Esophagus squamous epithelium (tissue), 5 donors: ENCODE measurements at regions not wholly inside any gene's neighbourhood (a gene's known extent, or its start where the extent isn't known, plus 50 kb on each side); places are given as distances from the start of the nearest gene placed in this dataset.

Experiments
- DNase-seq: peaks from one replicate; lab custom pipeline; 2025; lab: John Stamatoyannopoulos, UW
- H3K27ac ChIP-seq, 4 donors: fragments of 200-600 bp; sonication (generic); one replicate each; pipeline ENCODE4 v1.5.1; 2016 to 2019; ENCODE audit warnings: mild to moderate bottlenecking in 1 of 4
- H3K27me3 ChIP-seq, 4 donors: fragments of 200-600 bp; sonication (generic); 1 replicate in 3 of 4; 2 replicates in 1 of 4; pipeline versions ENCODE4 v1.5.1 to v1.6.0; 2017 to 2021; ENCODE audit warnings: antibody characterized with exemption in 1 of 4
- H3K36me3 ChIP-seq, 3 donors: fragments of 200-600 bp; sonication (generic); one replicate each; pipeline ENCODE4 v1.5.1; 2016 to 2019
- H3K4me1 ChIP-seq, 3 donors: fragments of 200-600 bp; sonication (generic); one replicate each; pipeline ENCODE4 v1.5.1; 2017 to 2019
- H3K4me3 ChIP-seq, 4 donors: fragments of 200-600 bp; sonication (generic); 1 replicate in 3 of 4; 2 replicates in 1 of 4; pipeline ENCODE4 v1.5.1; 2016 to 2019; ENCODE audit warnings: mild to moderate bottlenecking in 2 of 4, moderate library complexity in 1 of 4
- H3K9me3 ChIP-seq, 3 donors: fragments of 200-600 bp; sonication (generic); one replicate each; pipeline ENCODE4 v1.5.1; 2016 to 2019
- CTCF ChIP-seq, 6 experiments: fragments of 450-650 bp in 4 of 6; fragments of 200-600 bp in 2 of 6; sonication (generic) in 2 of 6; IDR thresholded peaks; one replicate each; pipeline ENCODE4 v1.5.1; 2016 to 2019; ENCODE audit warnings: antibody characterized with exemption in 6 of 6, mild to moderate bottlenecking in 4 of 6, moderate library complexity in 4 of 6
- POLR2A ChIP-seq, 4 donors: fragments of 450-650 bp; IDR thresholded peaks; one replicate each; pipeline ENCODE4 v1.6.1; 2017; ENCODE audit warnings: antibody characterized with exemption in 4 of 4, mild to moderate bottlenecking in 4 of 4, moderate library complexity in 3 of 4
- WGBS, 2 donors: methylation state at CpG; one replicate each; pipeline ENCODE4 v1.1.5; 2018; 5-methylcytosine and 5-hydroxymethylcytosine counted together
- intact Hi-C: fragments of 100-400 bp; cut with DNase I; formaldehyde crosslinking; loops from one replicate; pipeline ENCODE4 v1.15.0; 2022
- donor health status: DM: yes; HTN: yes; CAD: no.

- intact Hi-C loops: no loop called here
- no peaks in the 10 kb centered on the region for H3K36me3 ChIP-seq
- no peak overlapping the region for H3K4me3 ChIP-seq
- peaks cover 0 to 13% (median 9%) of the 10 kb centered on the region in 3 donors for H3K9me3 ChIP-seq
- H3K27me3 ChIP-seq: no peaks in the 10 kb centered on the region
- WGBS, 2 donors: 38 to 65% methylated on average over 2 of the region's 2 CpGs
- no peak overlapping the region for H3K27ac ChIP-seq
- DNase-seq: no peak
- TF ChIP-seq POLR2A (IDR thresholded peaks at IDR 0.05) (no peak), CTCF (IDR thresholded peaks at IDR 0.05) (no peak)
- H3K4me1 ChIP-seq: peaks cover 0 to 28% (median 17%) of the 10 kb centered on the region in 3 donors
Observed at GRCh38 chr1:238060061-238060460, 169.3 kb upstream of the ZP4 start.

- peaks cover 0 to 22% (median 0%) of the 10 kb centered on the region in 3 donors for H3K4me1 ChIP-seq
- WGBS, 2 donors: 40 to 61% methylated on average over 4 of the region's 4 CpGs
- DNase-seq: no peak
- H3K4me3 ChIP-seq: no peak overlapping the region
- no peaks in the 10 kb centered on the region for H3K36me3 ChIP-seq
- no peak for TF ChIP-seq CTCF (IDR thresholded peaks at IDR 0.05)
- no peak for TF ChIP-seq POLR2A (IDR thresholded peaks at IDR 0.05)
- intact Hi-C loops: no loop called here
- H3K27ac ChIP-seq: peak overlapping the region; percentile 21 to 64 (median 42)
- H3K9me3 ChIP-seq: peaks cover 0 to 3% (median 2%) of the 10 kb centered on the region in 3 donors
- no peaks in the 10 kb centered on the region for H3K27me3 ChIP-seq
Observed at GRCh38 chr1:238052496-238053266, 162.0 kb upstream of the ZP4 start.

- no peaks in the 10 kb centered on the region for H3K4me1 ChIP-seq
- intact Hi-C loops: no loop called here
- H3K4me3 ChIP-seq: no peak overlapping the region
- H3K27me3 ChIP-seq: no peaks in the 10 kb centered on the region
- no peaks in the 10 kb centered on the region for H3K9me3 ChIP-seq
- TF ChIP-seq POLR2A (IDR thresholded peaks at IDR 0.05) (no peak), CTCF (IDR thresholded peaks at IDR 0.05) (no peak)
- no peak for DNase-seq
- no peak overlapping the region for H3K27ac ChIP-seq
- 88 to 100% methylated on average over 1 of the region's 1 CpG for WGBS, 2 donors
- no peaks in the 10 kb centered on the region for H3K36me3 ChIP-seq
Observed at GRCh38 chr1:238029126-238029525, 138.4 kb upstream of the ZP4 start.

- H3K4me1 ChIP-seq: no peaks in the 10 kb centered on the region
- no peaks in the 10 kb centered on the region for H3K27me3 ChIP-seq
- no peak overlapping the region for H3K4me3 ChIP-seq
- H3K27ac ChIP-seq: no peak overlapping the region
- no peak for TF ChIP-seq POLR2A (IDR thresholded peaks at IDR 0.05)
- no peak for TF ChIP-seq CTCF (IDR thresholded peaks at IDR 0.05)
- no peak for DNase-seq
- no peaks in the 10 kb centered on the region for H3K36me3 ChIP-seq
- 56 to 67% methylated on average over 2 of the region's 2 CpGs for WGBS, 2 donors
- intact Hi-C loops: no loop called here
- H3K9me3 ChIP-seq: no peaks in the 10 kb centered on the region
Observed at GRCh38 chr1:238027366-238027765, 136.6 kb upstream of the ZP4 start.

GRCh38 chr1:238023137-238023536 is 132.4 kb upstream of the ZP4 start:
- Histone ChIP-seq H3K27ac (no peak overlapping the region), H3K36me3 (no peaks in the 10 kb centered on the region), H3K9me3 (no peaks in the 10 kb centered on the region), H3K4me3 (no peak overlapping the region), H3K27me3 (no peaks in the 10 kb centered on the region), H3K4me1 (no peaks in the 10 kb centered on the region)
- DNase-seq: no peak
- TF ChIP-seq CTCF (IDR thresholded peaks at IDR 0.05): no peak
- intact Hi-C loops: no loop called here
- WGBS, 2 donors: 81 to 90% methylated on average over 1 of the region's 1 CpG
